GM19351 (cell line): ENCODE measurements at regions not wholly inside any gene's neighbourhood (a gene's known extent, or its start where the extent isn't known, plus 50 kb on each side); places are given as distances from the start of the nearest gene placed in this dataset.

Experiments used
- ATAC-seq: cut with Tn5 transposase; IDR thresholded peaks from one replicate; pipeline ENCODE4 v1.9.1; 2021; ENCODE audit warnings: mild to moderate bottlenecking, moderate library complexity; ENCODE audit not compliant: unreplicated experiment

DNA sequence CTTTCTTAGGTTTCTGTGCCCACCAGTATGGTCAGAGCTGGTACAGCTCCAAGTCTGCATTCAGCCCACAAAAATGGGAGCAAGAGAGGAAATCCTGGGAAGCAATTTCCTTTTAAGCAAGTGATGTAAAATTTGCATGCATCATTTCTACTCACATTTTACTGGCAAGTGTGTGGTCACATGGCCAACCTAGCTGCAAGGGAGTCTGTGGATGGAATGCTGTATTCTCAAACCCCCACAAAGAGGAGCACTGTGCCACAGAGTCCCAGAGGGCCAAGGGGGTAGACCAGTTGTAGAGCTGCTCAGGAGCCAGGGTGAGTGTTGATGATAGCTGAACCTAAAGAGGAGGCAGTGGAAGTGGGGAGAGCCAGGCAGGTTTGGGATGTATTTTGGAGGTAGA is 154.3 kb upstream of the SPRY4 start:
- ATAC-seq, result no peak

- ATAC-seq, result no peak
Observed at GRCh38 chr5:142478113-142478512, 153.3 kb upstream of the SPRY4 start.

DNA sequence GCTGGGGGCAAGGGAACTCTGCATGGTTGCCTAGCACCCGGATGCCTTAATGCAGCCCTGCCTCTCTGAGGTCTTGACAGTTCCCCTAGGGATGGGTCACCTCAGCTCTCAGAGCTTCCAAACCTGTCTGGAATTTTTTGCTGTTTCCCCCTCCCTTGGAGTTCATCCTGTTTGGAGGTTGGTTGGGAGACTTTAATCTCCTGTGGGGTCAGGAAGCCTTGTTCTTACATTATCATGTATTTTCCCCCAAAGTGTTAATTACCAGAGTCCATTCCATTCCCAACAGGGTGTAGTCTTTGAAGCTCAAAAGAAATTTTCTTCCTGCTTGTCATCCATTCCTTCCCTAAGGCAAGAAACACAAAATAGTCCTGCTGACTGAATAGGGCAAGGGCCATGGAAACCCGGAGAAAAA is 150.3 kb upstream of the SPRY4 start:
- no peak for ATAC-seq

DNA sequence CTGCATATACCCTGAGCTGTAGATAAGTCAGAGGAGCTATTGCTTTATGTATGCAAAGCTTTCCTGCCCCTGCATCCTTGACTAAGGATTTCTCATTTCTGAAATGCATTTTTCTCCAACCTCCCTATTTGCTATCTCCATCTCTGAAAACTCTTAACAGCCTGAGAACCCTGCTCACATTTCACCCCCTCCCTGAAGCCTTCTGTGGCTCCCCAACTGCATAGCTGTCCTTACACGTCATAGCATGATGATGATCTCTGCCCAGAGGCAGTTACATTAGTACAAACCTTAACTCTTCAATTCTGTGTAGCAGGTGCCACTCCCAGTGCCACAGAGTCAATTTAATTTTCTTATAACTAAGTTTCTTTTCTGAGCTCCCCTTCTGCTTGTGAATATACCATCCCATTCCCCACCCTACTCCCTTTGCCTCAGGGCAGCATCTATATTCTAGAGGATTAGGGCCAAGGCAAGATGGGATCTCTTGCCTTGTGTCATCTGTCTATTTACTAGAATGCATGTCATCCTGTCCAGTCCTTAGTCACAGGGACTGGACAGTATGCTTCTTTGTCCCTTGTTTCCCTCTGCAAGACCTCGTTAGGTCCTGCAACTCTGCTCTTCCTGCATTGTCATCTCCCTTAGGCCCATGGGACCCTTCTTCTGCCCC is 149.7 kb upstream of the SPRY4 start:
- no peak for ATAC-seq

DNA sequence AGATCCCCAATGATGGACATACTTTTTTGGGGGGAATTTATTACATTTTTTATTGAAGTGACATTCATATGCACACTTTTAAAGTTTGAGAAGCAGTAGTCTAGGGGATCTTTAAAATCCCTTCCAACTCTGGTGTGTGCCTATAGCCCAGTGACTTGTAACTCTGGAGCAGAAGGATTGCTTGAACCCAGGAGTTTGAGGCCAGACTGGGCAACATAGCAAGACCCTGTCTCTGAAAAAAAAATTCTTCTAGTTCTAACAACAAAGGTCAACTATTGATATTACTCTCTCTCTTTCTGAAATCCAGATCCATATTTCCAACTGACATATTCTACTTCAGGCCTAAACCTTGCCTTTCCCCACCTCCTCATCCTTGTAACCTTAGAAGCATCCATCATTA is 148.2 kb upstream of the SPRY4 start:
- no peak for ATAC-seq

- ATAC-seq, result no peak
Observed at GRCh38 chr5:142472306-142472951, 147.6 kb upstream of the SPRY4 start.

DNA sequence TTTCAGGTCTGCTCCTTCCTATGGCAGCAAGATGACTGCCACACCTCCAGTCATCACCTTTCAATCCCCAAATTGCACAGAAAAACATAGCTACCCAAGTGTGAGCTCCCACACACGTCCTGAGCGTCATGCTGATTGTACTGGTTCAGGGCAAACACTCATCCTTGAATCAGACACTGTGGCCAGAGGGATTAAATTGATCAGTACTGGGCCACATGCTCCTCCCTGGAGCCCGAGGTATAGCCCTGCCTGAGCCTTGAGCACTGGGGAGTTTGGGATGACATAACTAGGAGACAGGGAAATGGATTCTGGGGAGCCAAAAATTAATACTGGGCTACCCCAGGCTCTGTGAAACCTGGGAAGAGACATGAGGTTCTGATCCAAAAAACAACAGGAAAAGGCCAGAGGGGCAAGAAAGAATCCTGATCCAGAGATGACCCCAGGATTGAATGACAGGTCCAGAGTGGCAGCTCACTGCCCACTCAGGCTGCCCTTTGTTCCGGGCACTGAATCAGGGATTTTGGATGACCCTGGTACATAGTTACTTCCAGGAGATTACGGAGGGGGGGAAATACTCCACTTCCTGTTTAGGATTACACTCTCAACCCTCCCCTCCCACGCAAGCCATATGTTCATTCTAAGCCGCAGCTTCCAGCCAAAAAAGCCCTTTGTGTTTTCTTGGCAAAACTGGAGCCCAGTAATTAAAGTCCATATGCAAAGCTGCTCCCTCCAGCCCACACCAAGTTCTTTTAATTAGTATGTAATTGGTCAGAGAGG is 141.6 kb upstream of the SPRY4 start:
- ATAC-seq, result no peak

DNA sequence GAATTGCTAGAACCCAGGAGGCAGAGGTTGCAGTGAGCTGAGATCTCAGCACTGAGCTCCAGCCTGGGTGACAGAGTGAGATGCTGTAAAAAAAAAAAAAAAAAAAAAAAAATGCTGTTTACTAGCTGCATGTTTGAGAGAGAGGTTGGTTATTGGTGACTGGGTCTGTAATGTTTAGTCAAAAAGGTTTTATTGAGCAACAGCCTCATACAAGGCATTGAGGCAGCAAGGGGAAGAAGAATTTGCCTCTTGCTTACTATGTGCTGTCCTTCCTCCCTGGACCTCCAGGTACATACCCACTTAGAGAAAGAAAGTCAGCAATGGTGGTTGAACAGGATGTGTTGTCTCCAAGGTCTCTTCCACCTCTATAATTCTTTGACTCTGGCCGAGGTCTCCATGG is 140.7 kb upstream of the SPRY4 start:
- ATAC-seq, result no peak

DNA sequence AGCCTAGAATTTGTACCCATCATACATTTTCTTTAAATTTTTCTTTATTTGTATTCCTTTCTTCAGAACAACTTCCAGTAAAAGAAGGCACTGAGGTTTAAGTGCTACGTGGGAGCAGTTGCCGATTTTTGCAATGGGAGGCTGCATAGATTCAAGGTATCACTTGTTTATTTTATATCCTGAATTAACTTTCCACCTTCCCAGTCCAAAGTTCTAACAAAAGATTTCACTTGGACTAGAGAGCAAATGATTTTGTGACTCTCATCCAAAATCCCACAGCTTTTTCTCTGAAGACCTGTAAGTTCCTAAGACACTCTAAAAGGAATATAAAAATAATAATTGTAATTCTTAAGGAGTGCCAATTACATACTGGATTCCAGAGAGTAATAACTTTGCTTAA is 139.1 kb upstream of the SPRY4 start:
- no peak for ATAC-seq

GRCh38 chr5:142461028-142461590 is 136.3 kb upstream of the SPRY4 start:
- no peak for ATAC-seq

GRCh38 chr5:142459209-142459608 is 134.4 kb upstream of the SPRY4 start:
- ATAC-seq, result no peak

DNA sequence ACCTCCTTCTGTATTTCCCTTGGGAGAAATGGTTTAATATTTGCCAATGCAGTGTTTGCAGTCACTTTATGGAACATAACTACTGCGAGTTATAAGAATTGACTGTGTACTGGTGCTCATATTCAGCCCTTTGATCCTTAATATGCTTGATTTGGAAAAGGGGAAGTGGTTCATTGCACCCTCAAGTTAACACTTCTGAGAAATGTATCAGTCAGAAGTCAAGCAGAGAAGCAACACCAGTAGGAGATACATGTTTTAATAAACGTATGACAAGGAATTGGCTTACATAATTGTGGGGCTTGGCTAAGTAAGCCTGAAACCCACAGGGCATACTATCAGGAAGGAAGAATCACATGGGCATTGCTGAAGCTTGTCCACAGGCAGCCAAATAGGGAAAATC is 131.0 kb upstream of the SPRY4 start:
- no peak for ATAC-seq

GRCh38 chr5:142453932-142454331 is 129.1 kb upstream of the SPRY4 start:
- no peak for ATAC-seq

GRCh38 chr5:142450419-142450818 is 125.6 kb upstream of the SPRY4 start:
- no peak for ATAC-seq

DNA sequence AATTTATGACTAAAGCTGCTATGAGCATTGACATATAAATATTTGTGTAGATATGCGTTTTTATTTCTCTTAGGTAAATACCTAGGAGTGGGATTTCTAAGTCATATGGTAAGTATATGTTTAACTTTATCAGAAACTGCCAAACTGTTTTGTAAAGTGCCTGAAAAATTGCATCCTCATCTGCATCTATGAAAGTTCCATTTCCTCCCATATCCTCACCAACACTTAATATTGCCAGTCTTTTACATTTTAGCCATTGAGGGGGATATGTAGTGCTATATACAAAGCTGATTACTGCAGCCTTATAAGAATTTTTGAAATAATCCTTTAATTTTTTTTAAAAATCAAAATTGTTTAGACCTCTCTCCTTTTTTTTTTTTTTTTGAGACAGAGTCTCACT is 123.1 kb upstream of the SPRY4 start:
- ATAC-seq, result no peak

GRCh38 chr5:142446960-142447279 is 122.1 kb upstream of the SPRY4 start:
- no peak for ATAC-seq

DNA sequence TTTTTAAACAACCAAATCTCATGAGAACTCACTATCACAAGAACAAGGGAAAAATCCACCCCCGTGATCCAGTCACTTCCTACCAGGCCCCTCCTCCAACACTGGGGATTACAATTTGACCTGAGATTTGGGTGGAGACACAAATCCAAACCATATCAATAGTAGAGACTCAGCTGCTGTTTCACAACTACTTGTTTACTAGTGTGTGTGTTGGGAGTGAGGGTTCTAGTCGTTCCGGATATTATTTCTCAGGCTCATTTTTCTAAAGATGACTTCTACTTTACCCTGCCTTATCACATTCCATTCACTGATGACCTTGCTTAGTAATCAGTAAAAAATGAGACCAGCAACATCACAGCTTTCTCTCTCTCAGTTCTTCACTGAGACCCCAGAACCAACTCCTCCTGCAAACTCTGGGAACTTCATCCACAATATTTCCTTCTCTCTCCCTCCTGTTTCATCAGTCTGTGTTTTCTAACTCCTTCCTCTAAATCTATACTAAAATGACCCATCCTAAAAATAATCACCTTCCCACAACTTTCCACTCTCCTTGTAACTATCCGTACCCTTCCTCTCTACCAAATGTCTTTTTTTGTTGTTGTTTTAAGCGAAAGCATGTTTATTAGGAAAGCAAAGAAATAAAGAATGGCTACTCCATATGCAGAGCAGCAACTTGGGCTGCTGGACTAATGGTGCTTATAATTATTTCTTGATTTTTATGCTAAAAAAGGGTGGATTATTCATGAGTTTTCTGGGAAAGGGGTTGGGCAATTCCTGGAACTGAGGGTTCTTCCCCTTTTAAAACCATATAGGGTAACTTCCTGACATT is 121.5 kb upstream of the SPRY4 start:
- no peak for ATAC-seq

GRCh38 chr5:142445266-142445665 is 120.4 kb upstream of the SPRY4 start:
- no peak for ATAC-seq

- ATAC-seq, result no peak
Observed at GRCh38 chr5:142441616-142442015, 116.8 kb upstream of the SPRY4 start.

DNA sequence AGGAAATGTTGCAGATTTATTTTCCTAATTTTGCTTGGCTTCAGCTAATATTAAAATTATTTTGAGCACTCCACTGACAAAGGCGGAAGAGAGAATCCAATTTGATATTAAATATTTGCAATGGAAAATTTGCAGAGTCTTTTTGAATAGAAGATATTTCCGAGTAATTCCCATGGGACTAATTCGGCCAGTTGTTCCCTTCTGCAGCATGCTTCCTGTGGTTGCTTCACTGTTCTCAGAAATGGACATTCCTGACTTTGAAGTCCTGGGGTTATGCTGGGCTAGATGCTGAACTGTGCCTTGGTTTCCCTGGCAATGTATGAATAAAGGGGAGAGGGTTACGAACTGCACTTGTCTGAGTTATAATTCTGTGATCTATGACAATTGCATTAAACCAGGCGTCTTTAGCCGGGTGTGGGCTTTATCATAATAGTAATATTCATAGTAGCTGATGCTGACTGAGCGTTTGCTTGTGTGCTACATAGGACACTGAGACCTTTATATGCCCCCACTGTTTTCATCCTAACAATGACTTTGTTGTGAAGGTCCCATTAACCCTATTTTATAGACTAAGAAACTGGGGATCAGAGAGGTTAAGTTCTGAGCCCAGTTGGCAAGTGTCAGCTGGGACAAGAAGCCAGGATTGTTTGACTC is 114.5 kb upstream of the SPRY4 start:
- no peak for ATAC-seq

GRCh38 chr5:142438573-142438972 is 113.8 kb upstream of the SPRY4 start:
- no peak for ATAC-seq
